ENCODE measurements at regions not wholly inside any gene's neighbourhood (a gene's known extent, or its start where the extent isn't known, plus 50 kb on each side); places are given as distances from the start of the nearest gene placed in this dataset.

GRCh38 chr13:26910754-26911465, 150.3 kb upstream of the GPR12 start:
- no peak for TF ChIP-seq CTCF (conservative IDR thresholded peaks at IDR 0.05; ENCODE audit: low read depth, low read length)
- H3K4me3 ChIP-seq (ENCODE audit: low read depth, low read length) = no peak overlapping the region
- no peak for DNase-seq (ENCODE audit: low read depth)

- H3K4me3 ChIP-seq (ENCODE audit: low read depth, low read length) = no peak overlapping the region
- TF ChIP-seq CTCF (conservative IDR thresholded peaks at IDR 0.05; ENCODE audit: low read depth, low read length) = no peak
- DNase-seq (ENCODE audit: low read depth) = no peak
Observed at GRCh38 chr13:26909477-26909876, 148.9 kb upstream of the GPR12 start.

GRCh38 chr13:26908126-26908525, 147.5 kb upstream of the GPR12 start:
- DNase-seq (ENCODE audit: low read depth) = no peak
- no peak overlapping the region for H3K4me3 ChIP-seq (ENCODE audit: low read depth, low read length)
- TF ChIP-seq CTCF (conservative IDR thresholded peaks at IDR 0.05; ENCODE audit: low read depth, low read length) = no peak

- DNase-seq (ENCODE audit: low read depth) = no peak
- no peak for TF ChIP-seq CTCF (conservative IDR thresholded peaks at IDR 0.05; ENCODE audit: low read depth, low read length)
- H3K4me3 ChIP-seq (ENCODE audit: low read depth, low read length) = no peak overlapping the region
Observed at GRCh38 chr13:26899202-26899601, 138.6 kb upstream of the GPR12 start.

- no peak overlapping the region for H3K4me3 ChIP-seq (ENCODE audit: low read depth, low read length)
- TF ChIP-seq CTCF (conservative IDR thresholded peaks at IDR 0.05; ENCODE audit: low read depth, low read length) = no peak
- DNase-seq (ENCODE audit: low read depth) = no peak
Observed at GRCh38 chr13:26897706-26898550, 137.3 kb upstream of the GPR12 start.

GRCh38 chr13:26896986-26897668, 136.5 kb upstream of the GPR12 start:
- no peak for DNase-seq (ENCODE audit: low read depth)
- H3K4me3 ChIP-seq (ENCODE audit: low read depth, low read length) = no peak overlapping the region
- TF ChIP-seq CTCF (conservative IDR thresholded peaks at IDR 0.05; ENCODE audit: low read depth, low read length) = no peak

Data from epithelial cell of proximal tubule (primary cell).